Stimulated activated CD4-positive, alpha-beta T cell treated with anti-CD3 and anti-CD28 coated beads, Interleukin-12 subunit alpha, Interleukin-12 subunit beta, amount 100 ng/mL, for 24 hours (primary cell): ENCODE measurements at regions not wholly inside any gene's neighbourhood (a gene's known extent, or its start where the extent isn't known, plus 50 kb on each side); places are given as distances from the start of the nearest gene placed in this dataset.

Experiments used
- DNase-seq, 2 experiments: peaks; one replicate each; pipeline ENCODE4 v3.0.0-alpha.2; 2020; ENCODE audit warnings: low read depth in 2 of 2

DNA sequence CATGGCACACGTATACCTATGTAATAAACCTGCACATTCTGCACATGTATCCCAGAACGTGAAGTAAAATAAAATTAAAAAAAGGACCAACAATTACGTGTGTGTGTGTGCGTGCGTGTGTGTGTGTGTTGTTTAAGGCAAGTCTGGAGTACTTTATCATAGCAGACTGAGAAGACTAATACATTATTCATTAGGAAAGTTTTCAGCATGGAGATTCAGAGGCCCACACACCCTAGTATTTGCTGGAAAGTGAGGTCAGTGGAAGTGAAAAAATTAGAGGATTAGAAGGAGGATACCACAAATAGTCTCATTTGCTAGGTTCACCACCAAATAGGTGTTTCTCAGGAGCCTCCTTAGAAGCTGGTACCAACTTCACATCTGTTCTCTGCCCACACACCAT lies 457.1 kb upstream of the CPEB2 start:
- DNase-seq, result no peak

DNA sequence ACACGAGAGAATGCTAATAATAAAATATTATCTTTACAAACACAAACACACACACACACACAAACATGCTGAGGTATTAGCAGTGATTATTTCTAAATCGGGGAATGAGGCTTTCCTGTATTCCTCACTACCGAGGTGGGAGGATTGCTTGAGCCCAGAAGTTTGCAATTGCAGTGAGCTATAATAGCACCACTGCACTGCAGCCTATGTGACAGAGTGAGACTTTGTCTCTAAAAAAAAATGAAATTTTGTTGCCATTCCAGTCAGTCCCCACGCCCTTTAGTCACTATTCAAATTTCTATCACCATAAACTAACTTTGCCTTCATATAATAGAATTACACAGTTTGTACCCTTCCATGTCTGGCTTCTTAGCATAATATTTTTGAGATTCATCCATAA lies 456.5 kb upstream of the CPEB2 start:
- DNase-seq, result no peak

DNA sequence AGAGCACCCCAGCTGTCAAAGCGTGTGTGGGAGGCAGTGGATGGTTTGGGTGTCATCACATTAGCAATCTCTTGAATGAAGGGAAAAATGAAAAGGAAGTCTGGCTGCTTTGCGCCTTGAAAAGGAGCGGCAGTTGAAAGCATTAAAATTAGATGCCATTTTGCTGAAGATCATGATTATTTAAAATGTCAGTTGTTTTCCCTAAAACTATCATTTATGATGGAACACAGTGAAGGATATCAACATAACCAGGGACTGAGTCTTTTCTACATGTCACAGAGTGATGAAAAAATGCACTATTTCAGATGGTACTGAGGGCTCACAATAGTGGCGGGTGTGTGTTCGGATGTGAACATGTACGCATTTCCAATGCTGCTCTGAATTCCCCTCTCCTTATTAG lies 450.2 kb upstream of the CPEB2 start:
- no peak for DNase-seq

DNA sequence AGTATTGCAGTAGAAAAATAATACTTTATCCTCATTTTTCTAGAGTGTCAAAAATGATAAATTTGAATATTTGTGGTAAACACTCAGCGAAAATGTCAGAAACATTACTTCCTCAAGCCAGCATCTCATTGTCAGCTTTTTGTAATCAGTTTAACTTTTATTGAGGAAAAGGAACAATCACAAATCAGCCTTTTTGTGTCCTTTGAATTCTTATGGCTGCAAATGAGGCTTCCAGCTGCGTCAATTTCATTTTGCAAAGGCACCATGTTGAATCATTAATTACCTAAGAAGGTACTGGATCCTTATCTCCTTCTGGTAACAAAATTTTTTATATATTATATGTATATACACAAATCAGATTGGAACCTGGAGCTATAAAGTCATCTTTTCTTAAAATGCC lies 442.6 kb upstream of the CPEB2 start:
- DNase-seq, result no peak

DNA sequence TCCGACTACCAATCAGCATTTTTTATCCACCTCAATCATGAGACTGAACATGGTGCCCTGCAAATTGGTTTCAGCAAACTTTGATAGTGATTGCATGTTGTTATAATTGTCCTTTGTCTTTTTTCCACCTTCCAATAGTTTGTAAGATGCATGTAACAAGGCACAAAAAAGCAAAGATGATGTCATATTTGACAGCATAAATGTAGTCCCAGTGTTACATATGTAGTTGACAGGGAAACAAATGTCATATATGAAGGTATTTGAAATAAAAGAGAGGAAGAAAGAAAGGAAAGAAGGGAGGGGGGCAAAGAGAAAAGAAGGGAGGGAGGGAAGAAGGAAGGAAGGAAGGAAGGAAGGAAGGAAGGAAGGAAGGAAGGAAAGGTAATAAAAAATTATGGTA lies 441.7 kb upstream of the CPEB2 start:
- DNase-seq, result no peak

DNA sequence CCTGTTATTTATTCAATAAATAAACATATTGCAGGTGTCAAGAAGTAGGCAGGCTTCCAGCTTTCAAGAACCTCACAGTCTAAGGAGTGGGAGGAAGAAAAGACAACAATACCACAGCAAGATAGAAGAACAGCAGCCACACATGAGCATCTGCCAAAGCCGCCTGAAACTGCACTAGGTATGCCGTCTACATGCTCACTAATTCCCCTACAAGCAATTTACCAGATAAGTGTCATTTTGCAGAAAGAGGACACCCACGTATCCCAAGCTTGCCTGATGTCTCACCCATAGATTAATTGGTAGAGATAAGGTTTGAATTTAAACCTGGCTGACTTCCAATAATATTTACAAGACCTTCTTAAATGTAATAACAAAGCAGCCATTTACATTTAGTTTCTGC lies 439.4 kb upstream of the CPEB2 start:
- DNase-seq, result no peak

DNA sequence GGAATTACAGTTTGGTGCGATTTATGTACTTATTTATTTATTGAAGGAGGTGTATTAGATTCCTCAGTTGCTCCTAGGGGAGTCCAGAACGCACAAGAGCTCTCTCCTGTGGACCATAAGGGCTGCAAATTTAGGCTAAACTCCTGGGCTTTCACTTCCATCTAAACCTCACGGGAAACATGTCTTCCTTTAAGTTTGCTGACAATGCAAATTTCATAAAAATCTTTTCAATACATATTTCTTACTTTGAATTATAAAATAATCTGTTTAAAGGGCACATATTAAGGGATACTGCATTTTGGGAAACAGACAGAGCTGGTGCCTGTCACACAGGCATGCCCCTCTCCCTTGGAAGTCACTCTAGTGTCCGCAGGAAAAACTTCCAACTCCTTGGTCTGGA lies 438.0 kb upstream of the CPEB2 start:
- no peak for DNase-seq

DNA sequence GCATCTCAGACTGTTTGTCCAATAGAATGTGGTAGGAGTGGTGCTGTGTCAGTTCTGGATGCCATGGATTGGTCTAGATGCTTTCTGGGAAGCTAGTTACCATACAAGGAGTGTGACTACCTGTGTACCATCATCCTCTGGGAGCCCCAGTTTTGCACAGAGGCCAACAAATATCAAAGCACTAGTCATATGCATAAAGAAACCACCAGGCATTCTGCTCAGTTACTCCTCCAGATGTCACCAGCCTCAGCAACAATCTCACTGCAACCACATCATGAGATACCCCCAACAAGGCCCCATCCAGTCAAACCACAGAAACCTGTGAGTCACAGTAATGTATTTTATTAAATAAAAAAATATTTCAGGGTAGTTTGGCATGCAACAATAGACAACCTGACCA lies 435.8 kb upstream of the CPEB2 start:
- no peak for DNase-seq

DNA sequence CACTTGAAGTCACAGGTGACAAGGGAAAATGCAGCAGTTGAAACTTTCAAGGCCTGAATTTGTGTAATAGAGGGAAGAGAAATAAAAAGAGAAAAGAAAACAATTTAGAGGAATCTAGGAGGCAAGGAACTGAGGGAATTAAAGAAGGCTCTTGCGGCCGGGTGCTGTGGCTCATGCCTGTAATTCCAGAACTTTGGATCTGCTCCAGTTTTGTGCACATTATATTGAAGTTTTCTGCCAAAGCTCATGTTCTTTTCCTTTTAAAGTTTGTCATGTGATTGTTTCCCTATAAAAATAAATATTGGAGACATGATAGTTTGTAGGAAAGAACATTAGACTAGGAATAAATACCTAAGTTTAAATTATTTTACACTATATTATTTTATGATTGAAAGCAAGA lies 433.9 kb upstream of the CPEB2 start:
- no peak for DNase-seq

DNA sequence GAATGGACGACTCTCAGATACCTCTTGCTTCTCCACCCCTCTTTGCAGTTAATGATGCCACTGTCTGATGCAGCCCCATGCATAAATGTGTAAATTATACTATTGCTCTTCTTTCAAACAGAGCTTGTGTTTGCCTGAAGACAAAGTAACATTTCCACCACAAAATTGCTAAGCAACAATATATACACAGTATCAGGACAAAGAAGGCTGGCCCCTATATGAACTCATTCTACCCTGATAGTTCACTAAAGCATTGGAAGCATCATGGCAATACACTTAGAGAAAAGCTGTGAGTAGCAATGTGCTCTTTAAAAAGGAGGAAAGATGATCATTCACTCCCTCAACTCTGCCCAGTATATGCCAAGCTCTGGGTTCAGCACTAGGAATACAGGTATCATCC lies 427.0 kb upstream of the CPEB2 start:
- DNase-seq, result no peak

DNA sequence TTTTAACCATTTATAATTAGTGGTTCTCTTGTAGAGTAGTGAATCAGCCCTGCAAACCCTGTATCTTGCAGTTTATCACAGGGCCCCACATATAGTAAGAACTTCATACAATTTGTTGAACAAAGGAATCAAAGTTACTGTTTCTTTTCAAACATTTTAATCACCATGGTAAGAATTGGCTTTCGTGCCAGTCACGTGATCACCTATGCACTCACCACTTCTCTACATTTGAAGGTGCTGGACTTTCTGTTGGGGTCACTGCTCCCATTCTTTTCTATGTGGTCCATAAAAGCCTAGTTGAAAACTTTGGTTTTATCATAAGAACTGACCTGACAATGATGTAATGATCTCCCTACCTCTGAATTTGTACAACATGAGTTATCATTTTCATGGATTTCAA lies 426.4 kb upstream of the CPEB2 start:
- no peak for DNase-seq

DNA sequence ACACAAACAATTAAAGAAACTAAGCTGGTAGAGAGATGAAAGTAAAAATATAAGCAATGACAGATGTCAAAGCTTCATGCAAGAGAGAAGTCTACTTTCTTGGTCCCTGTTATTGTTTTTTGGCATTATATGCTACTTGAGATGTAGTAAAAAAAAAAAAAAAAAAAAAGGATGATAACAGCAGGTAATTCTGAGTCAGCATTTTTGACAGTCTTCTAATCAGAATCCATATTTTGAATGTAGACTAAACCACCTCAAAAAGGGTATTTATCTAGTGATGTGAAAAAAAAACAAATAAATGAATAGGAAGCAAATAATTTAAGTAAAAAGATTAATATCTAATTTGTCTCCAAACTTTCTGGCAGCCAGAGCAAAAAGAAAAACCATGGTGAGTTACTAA lies 422.2 kb upstream of the CPEB2 start:
- DNase-seq, result no peak

DNA sequence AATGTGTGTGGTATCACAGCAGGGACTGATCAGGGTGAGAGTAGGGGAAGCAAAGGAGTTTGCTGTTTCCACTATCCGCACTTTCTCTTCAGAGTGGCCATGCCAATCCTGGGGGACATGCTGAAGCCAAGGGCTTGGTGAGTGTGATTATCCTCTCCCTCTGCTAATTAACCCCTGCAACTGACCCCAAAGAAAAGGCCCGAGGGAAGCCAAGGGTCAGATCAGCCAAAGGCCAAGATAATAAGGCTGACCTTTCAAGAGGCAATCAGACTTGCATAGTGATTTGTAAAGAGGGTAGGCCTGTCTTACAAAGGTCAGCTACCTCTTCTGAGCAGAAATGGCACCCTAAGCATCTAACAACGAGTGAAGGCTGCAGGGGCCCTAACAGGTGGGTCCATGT lies 420.5 kb upstream of the CPEB2 start:
- no peak for DNase-seq

DNA sequence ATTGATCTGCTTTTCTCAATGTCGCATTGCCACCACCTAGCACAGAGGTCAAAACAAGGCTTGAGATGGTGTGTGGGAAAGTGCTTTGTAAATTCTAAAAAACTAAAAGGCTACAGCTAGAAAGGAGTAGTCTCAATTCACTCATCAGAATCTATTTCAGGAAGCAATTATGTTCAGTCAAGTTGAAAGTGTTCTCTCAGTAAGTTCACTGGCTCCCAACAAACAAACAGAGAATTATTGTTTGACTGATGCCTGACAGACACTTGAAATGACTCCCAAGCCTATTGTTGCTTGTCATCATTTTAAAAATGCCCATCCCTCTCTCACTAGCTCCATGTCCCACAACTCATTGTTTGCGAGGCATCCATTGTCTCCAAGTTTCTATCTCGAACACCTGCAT lies 419.6 kb upstream of the CPEB2 start:
- no peak for DNase-seq

DNA sequence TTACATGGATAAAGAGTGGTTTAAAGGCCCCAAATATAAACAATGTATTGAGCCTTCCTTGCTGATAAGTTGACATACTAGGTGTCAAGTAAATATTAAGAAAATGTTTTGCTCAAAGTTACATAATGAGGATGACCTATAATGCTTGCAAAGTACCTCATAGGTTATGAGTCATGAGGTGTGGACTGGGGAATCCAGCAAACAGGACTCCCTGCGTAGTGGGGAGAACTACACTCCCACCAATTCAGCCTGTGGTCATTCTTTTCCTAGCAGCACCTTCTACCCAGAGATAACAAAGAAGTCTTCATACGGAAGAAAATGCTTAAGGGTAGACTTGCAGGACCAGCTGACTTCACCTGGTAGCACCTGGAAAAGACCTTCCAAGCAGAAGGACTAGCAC lies 418.9 kb upstream of the CPEB2 start:
- DNase-seq, result no peak

DNA sequence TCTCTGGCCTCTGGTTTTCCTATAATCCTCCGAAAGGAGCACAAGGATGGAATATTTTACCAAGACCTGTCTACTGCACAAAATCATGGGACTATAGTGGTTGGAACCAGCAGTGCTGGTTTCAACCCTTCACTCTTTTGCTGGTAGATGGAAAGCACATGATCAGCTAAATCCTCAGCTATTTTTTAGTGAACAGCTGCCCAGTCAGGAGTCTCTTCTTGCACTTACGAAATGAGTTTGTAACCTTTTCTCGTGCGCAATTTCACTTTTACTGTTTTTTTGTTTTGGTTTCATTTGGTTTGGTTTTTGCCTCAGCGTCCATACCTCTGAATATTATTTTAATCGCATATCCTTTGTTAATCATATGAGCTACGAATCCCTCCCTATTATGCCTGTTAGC lies 418.5 kb upstream of the CPEB2 start:
- no peak for DNase-seq

DNA sequence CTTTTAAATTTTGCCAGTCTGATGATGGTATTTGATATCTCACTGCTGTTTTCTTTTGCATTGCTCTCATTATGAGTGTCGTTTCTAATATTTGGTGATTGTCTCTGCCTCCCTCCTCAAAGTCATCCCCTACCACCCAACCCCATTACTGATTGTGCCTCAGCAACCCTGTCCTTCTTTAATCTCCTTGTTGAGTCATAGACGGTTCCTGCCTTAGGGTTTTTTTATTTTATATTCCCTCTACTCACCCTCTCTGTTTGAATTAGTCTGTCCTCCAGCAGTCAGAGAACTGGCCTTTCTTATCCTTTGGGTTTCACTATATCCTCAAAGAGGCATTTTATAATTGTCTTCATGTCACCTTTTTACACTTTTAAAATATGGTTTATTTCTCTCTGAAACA lies 409.3 kb upstream of the CPEB2 start:
- no peak for DNase-seq

DNA sequence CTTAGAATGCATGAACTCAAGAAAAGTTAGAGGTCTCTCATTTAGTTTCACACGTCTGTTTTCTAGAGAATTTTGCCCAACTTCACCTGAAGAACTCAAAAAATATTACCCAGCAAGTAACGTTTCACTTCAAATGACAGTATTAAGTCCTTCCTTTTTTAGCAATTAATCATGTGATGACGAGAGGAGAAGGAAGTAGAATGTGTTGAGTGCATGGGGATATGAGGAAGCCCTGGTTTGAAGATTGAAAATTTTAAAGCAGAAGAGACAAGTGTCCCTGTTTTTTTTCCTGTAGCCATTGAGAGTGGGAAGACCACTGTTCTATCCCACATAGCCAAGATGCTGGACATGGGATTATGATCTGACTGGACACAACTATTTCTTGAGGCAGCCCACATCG lies 406.3 kb upstream of the CPEB2 start:
- DNase-seq, result no peak

DNA sequence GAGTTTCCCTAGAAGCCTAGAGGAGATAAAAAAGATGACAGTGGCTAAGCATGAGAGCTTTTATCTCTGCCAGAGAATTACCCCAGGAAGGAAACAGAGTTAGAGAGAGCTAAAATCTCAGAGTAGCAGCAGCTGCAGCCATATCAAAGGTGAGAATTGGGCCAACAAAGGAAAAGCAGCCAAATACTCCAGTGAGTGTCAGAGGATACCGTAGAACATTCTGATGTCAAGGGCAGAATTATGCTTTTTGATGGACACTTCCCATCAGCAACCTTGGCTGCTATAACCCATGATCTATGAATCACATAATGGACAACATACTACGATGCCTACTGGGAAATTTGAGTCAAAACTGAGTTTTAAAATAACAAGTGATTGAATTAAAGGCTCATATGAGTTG lies 405.8 kb upstream of the CPEB2 start:
- no peak for DNase-seq

DNA sequence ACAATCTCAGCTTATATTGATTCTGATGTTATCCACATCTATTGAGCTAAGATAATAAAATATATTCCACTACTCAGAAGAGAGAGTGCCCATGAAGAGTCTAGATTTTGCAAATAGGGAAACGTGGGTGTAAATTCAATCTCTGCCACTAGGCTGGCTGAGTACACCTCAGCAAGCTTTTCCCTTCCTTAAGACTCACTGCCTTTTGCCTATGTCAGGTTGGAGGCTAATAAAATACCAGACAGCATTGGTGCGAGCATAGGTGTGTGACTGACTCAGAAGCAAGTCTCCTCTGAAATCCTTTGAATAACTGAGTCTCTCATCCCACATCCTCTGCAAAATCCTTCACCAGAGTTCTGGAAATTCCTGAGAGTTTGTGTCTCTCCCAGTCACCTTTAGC lies 405.4 kb upstream of the CPEB2 start:
- DNase-seq, result no peak

DNA sequence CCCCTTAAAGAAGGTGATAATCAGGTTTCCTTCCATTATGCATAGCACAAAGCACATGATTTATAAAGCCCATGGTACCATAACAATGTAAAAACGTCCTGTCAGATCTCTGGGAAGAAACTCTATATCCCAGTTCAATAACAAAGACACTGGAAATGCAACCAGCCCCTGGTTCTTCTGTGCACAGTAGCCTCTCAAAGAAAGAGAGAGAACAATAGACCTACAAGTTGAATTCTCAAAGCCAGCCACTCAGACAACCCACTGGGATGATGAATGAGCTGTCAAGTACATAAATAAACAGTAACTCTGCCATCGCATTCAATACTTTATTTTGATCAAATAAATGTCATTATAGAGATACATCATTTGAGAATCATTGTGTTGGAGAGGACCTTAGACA lies 400.1 kb upstream of the CPEB2 start:
- DNase-seq, result no peak

DNA sequence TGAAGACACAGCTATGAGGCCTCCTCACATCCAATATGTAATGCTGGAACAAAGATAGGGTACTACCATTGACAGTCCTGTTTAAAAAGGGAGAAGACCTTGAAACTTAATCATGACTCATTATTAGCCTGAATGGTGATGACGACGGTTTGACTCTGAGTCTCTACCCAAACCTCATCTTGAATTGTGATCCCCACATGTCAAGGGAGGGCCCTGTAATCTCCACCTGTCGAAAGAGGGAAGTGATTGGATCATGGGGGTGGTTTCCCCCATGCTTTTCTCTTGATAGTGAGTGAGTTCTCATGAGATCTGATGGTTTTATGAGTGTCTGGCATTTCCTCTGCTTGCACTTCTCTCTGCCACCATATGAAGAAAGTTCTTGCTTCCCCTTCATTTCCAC lies 395.3 kb upstream of the CPEB2 start:
- DNase-seq, result no peak

DNA sequence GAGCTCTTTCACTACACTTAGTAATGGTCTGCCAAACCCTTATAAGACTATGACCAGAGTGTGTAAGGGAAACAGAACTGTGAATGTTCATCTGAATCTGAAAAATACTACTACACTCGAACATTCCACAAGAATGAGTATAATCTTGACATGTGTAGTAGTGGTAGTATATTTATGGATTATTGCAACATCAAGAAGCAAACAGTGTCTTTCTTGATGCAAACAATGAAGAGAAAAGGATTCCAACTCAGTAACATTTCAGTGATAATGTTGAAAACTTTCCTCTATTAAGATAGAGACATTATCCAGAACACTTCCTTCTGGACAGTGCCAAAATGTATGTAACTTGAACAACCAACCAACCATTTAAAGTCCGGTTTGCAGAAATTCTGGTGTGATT lies 394.7 kb upstream of the CPEB2 start:
- DNase-seq, result no peak

DNA sequence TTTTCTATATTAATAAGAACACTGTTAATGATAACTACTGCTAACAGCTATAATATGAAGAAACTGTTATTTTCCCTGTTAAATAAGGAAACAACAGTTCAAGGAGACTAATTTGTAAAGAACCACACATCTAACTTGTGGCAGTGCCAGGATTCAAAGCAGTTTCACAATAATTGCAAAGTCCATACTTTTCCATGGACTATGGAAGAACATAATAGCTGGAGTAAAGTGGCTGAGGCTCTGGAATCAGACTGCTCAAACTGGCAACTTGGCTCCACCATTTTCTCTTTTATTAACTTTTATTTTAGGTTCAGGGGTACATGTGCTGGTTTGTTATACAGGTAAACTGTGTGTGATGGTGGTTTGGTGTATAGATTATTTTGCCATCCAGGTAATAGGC lies 393.7 kb upstream of the CPEB2 start:
- no peak for DNase-seq

DNA sequence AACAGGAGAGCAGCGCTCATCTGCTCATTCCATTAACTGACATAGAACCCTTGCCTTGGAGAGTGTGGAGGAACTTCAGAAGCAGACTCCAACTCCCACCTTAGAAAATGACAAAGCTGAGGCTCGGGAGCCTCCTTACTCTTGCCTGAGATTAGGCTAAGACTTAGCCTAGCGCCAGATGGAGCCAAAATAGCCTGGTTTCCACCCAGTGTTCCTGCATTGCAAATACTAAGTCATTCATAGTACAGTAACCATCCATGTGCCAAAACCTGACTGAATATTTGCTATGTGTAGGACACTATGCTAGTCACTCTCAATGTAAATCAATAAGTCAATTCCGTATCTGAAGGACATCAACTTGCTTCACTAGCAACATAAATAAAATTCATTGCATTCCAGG lies 387.4 kb upstream of the CPEB2 start:
- DNase-seq, result no peak
